ELR (cell line): ENCODE measurements at regions not wholly inside any gene's neighbourhood (a gene's known extent, or its start where the extent isn't known, plus 50 kb on each side); places are given as distances from the start of the nearest gene placed in this dataset.
"Not testable (repeated sequence)": the region's sequence is repeated elsewhere in the genome, so short reads cannot be mapped to it uniquely, and the experiment has no call there.

Experiments used
- DNase-seq: peaks from one replicate; pipeline ENCODE4 v3.0.0-alpha.2; 2015; ENCODE audit warnings: low read depth

GRCh38 chr5:6273749-6274148, 104.6 kb downstream of the MED10 start:
- no peak for DNase-seq

DNA sequence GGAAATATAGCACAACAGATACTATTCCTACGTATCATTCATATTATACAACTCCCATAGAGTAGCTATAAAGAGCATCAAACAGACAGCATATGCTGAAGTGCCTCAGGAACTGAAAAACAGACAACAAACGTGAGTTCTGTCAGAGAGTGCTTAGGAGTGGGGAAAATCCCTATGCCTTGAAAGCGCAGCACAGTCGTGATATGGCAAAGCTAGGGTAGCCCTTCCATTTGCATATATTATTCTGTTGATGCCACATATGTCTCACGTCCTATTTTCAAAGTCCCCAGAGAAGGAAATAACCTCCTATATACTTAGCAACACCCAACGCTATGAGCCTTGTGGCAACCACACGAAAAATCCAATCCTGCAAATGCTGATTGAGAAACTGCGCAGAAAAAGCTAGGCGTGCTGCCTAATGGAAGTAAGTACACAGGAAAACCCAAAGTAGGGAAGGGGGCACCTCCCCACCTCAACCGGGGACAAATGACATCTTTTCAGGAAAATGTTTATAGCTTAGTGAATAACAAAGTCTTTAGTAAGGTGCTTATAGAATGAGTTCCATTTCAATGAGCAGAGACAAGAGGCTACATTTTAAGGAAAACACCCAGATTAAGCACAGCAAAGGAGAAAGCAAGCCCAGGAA, 105.1 kb downstream of the MED10 start:
- no peak for DNase-seq

DNA sequence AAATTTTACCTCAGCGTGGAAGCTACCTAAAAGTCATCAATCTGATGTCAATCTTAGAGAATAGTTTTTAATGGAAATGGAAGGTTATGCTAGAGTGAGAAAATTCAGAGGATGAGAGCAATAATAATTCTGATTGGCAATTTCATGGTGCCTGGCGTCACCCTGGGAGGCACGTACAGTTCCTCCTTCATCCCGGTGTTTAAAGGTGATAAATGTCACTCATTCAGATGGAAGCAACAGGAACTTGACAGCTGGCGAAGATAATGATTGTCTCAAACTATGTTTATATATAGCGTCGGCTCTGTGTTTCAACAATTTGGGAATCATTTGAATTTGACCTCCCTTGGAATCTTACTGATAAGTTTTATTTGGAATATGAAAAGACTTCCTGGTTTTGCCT, 108.4 kb downstream of the MED10 start:
- no peak for DNase-seq

DNA sequence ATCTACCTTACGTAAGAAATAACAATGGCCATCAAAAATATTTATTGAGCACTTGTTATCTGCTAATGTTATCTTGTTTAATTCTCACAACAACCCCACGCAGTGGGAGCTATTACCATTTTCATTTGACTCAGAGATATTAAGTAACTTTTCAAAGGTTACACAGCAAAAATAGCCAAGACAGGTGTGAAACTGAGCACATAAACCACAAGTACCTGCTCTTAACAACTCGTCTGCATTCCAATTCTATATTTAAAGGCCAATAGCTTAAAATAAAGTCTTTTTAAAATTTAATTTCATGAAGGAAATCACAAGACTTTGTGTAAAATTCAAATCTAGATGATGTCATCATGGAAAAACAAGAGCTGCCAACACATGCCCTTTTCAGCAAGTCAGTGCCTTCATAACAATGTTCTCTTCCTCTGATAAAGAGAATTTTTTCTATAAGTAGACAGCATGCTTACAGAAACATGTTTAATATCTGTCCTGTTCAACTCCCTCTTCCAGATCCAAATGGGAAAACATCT, 111.6 kb downstream of the MED10 start:
- DNase-seq, result no peak

DNA sequence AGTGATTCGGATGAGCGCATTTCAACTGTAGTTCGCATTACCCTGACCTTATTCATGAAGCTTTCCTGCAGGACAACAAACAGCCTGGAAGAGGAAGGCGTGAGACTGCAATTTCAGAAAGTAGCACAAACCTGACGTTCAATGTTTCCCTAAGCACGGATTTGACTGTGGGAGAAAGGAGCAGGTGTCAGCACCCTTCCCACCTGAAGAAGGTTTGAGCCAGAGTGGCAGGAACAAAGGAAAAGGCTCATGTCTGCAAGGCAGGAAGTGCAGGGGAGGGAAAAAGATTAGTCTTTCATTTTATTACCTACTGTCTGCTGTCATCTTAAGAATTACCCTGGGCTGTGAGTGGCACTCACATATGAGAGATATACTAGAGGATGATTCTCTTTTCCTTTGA, 114.0 kb downstream of the MED10 start:
- no peak for DNase-seq

GRCh38 chr5:6262651-6263363, 115.5 kb downstream of the MED10 start:
- no peak for DNase-seq

DNA sequence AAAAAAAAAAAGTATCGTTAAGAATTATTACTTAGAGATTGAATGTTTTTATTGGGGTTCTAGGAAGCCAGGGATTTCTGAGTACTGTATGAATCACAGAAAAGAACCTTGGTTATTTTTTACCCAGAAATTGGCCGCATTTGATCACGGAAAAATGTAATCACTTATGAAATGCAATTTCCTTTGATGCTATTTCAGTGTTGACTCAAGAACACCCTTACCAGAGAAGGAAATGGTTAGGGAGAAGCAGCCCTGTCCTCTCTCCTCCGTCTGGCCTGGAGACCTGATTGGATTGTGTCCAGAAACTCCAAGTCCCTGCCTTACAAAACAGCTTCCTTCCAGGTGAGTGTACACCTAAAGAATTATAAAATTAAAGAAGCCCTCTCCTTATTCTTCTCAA, 116.7 kb downstream of the MED10 start:
- DNase-seq, result no peak

GRCh38 chr5:6261256-6261655, 117.1 kb downstream of the MED10 start:
- DNase-seq, result no peak

DNA sequence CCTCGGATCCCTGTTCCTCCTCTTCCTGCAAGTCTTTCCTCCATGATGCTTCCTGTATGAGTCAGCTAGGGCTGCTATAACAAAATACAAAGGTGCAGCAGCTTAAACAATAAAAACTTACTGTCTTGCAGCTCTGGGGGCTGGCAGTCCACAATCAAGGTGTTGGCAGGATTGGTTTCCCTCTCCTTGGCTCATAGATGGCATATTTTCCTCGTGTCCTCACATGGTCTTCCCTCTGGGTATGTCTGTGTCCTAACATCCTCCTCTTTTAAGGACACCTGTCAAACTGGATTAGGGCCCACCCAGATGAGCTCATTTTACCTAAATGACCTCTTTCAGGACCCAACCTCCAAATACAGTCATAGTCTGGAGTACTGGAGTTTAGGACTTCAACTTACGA, 117.5 kb downstream of the MED10 start:
- no peak for DNase-seq

- DNase-seq, result no peak
These were observed 121.4 kb downstream of the MED10 start for GRCh38 chr5:6256901-6257300.

- DNase-seq, result no peak
These were observed 122.4 kb downstream of the MED10 start for GRCh38 chr5:6255956-6256355.

GRCh38 chr5:6253846-6254245, 124.5 kb downstream of the MED10 start:
- no peak for DNase-seq

DNA sequence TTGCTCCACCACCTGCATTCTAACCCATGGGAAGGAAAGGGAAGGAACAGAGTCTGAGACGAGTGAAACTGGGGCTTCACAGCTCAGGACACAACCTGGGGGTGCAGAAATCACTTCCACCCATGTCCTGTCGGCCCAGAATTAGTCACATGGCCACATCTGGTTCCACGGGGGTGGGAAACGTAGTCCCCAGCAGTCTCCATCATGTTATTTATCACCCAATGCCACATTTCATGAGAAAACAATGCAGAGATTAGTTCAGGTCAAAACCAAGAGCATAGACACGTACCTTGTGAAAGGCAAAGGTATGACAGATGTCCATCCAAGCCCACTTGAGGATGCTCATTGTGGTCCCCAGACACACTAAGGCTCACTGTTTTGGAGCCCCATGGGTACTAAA, 125.1 kb downstream of the MED10 start:
- DNase-seq, result no peak

GRCh38 chr5:6252581-6252980, 125.8 kb downstream of the MED10 start:
- DNase-seq, result no peak

- DNase-seq, result no peak
These were observed 126.7 kb downstream of the MED10 start for GRCh38 chr5:6251565-6252102.

GRCh38 chr5:6250121-6250520, 128.2 kb downstream of the MED10 start:
- no peak for DNase-seq

- peak; percentile 0 for DNase-seq
These were observed 130.2 kb downstream of the MED10 start for GRCh38 chr5:6248132-6248531.

DNA sequence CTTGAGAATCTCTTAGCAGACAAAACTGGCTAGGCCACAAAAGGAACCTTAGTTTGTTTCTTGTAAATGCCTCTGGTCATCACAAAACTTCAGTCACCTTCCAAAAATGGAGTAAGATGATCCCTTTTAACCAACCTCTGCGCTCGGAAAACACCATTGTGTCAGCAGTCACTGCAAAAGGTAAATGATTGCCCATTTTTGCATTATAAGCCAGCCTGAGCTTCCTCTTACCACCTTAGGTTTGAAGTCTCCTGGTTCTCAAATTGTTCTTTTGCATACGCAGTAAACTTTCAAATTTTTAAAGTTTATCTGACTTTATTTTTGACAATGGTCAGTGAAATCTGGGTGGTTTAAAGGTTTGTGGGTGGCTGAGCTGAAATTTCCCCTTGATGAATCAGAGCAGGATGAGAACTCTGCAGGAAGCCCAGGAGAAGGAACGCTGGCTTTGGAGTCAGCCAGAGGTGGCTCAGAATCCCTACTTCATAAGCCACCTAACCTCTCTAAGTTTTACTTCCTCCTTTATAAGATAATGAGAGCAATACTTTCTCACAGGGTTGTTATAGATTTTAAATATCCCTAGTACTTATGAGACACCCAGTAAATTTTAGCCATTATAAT, 131.4 kb downstream of the MED10 start:
- DNase-seq, result peak; percentile 0

DNA sequence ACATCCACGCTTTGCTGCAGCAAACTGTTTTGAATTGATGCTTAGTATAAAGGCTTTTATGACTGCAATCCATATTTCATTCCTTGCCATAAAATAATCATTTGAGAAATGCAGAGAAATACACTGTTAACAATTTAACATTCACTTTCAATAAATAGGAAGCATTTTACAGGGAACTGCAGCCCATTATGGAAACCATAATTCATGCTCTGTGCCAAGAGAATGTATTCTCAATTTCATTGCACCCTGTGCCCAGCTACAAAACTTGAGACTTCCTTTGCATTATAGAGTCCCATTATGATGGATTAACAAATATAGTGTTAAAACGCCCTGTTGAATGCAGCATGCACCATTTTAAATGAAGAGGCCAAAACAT, 134.0 kb downstream of the MED10 start:
- no peak for DNase-seq

DNA sequence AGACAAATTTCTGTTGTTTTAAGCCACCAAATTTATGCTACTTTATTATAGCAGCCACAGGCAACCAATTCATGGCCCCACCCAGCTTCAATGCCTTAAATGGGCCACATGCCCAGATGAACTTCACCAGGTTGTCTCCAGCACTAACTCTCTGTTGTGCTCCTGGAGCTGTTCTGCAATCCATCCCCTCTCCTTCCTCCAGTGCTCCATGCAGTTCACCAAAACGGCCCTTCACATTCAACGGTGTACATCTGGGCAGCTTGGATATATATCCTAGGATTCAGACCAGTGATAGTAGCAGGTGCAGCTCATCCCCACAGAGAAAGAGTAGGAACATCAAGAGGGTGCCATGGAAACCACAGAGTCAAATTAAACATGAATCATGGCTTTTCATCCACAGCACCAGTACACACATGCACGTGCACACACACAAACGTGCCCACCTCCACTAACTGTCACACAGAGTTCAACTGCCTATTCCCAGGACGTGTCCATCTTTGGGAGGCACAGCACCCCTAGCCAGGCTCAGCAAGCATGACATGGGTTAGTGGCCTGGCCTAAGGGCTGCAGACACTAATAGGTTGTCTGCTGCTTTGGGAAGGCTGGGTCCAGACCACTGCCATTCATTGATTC, 134.5 kb downstream of the MED10 start:
- no peak for DNase-seq

GRCh38 chr5:6241056-6241455, 137.3 kb downstream of the MED10 start:
- not testable (repeated sequence) for DNase-seq

DNA sequence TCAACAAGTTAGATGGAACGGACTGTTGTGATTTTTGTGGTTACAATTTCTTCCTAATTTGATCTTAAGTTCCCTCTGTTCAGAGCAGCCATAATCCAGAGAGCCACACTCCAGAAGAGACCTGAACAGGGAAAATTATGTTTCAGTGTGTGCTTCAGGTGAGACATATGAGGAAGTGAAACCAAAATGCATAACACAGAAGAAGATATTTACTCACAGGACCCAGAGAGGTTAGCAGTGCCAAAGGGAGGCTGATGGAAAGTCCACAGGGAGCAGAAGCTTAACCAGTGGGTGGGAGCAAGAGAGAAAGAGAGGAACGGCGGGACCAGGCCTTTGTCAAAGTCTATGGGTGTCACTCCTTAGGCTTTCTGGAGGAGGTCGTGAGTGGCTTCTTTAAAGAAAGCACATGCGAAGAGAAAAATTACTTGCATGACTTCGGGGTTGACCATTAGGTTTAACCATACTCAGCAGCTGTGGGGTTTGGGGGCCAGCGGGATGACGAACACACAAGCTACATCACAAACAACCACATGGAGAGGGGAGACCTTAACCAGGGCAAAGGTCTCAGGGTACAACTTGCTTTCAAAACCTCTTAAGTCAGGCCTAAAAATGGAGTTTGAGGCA, 141.4 kb downstream of the MED10 start:
- no peak for DNase-seq
